Common myeloid progenitor, CD34-positive (primary cell): ENCODE measurements at regions not wholly inside any gene's neighbourhood (a gene's known extent, or its start where the extent isn't known, plus 50 kb on each side); places are given as distances from the start of the nearest gene placed in this dataset.
A peak's percentile ranks its signal among the peaks of the same experiment; 100 is the strongest.

Source experiments
- CTCF ChIA-PET: fragments of 350-600 bp; sonication (Branson Sonifier 250); formaldehyde crosslinking; loops from one replicate; lab custom pipeline; 2021; ENCODE audit warnings: antibody characterized with exemption; lab: Charles Lee
- POLR2A ChIA-PET: fragments of 350-600 bp; sonication (Branson Sonifier 250); formaldehyde crosslinking; loops from one replicate; lab custom pipeline; 2021; ENCODE audit warnings: antibody characterized with exemption; lab: Charles Lee
- DNase-seq, 3 donors: peaks; one replicate each; pipeline versions ENCODE4 v3.0.0 to v3.0.0-alpha.2; 2013
- H3K27ac ChIP-seq, 2 experiments: 1 replicate in 1 of 2; 2 replicates in 1 of 2; pipeline ENCODE4 v1.7.0; 2013; ENCODE audit warnings: inconsistent platforms in 2 of 2, low read length in 2 of 2, mild to moderate bottlenecking in 2 of 2, low read depth in 1 of 2, moderate library complexity in 1 of 2; ENCODE audit not compliant: severe bottlenecking in 2 of 2, insufficient read depth in 1 of 2, poor library complexity in 1 of 2
- H3K27me3 ChIP-seq, 5 experiments: replicated peaks in 2 of 5; 1 replicate in 3 of 5; 2 replicates in 2 of 5; pipeline versions ENCODE4 v1.6.1 to v1.7.0; 2013; ENCODE audit warnings: low read length in 4 of 5, mild to moderate bottlenecking in 2 of 5, moderate library complexity in 2 of 5, inconsistent platforms in 1 of 5; ENCODE audit not compliant: insufficient read depth in 5 of 5, control insufficient read depth in 4 of 5
- H3K36me3 ChIP-seq, 4 experiments: 1 replicate in 2 of 4; 2 replicates in 2 of 4; pipeline versions ENCODE4 v1.6.1 to v1.7.0; 2013; ENCODE audit warnings: low read length in 3 of 4, control low read depth in 1 of 4, mild to moderate bottlenecking in 1 of 4; ENCODE audit not compliant: control insufficient read depth in 4 of 4, insufficient read depth in 4 of 4
- H3K4me1 ChIP-seq, 4 experiments: 1 replicate in 3 of 4; 2 replicates in 1 of 4; pipeline versions ENCODE4 v1.6.1 to v1.7.1; 2013; ENCODE audit warnings: low read length in 3 of 4, mild to moderate bottlenecking in 3 of 4, control low read depth in 1 of 4, inconsistent platforms in 1 of 4, moderate library complexity in 1 of 4; ENCODE audit not compliant: control insufficient read depth in 4 of 4, insufficient read depth in 4 of 4; ENCODE audit errors: control extremely low read depth in 1 of 4
- H3K4me3 ChIP-seq, 7 experiments: 1 replicate in 4 of 7; 2 replicates in 3 of 7; pipeline versions ENCODE4 v1.5.1 to v1.7.0; 2013; ENCODE audit warnings: mild to moderate bottlenecking in 7 of 7, low read length in 6 of 7, moderate library complexity in 6 of 7, inconsistent platforms in 2 of 7, low read depth in 2 of 7, control low read depth in 1 of 7; ENCODE audit not compliant: insufficient read depth in 4 of 7, control insufficient read depth in 1 of 7; ENCODE audit errors: extremely low read depth in 1 of 7
- H3K9me3 ChIP-seq, 5 experiments: 1 replicate in 4 of 5; 2 replicates in 1 of 5; pipeline versions ENCODE4 v1.6.1 to v1.7.1; 2013; ENCODE audit warnings: low read length in 4 of 5, mild to moderate bottlenecking in 2 of 5, inconsistent platforms in 1 of 5, low read depth in 1 of 5, moderate library complexity in 1 of 5; ENCODE audit not compliant: control insufficient read depth in 4 of 5, insufficient read depth in 2 of 5; ENCODE audit errors: control extremely low read depth in 1 of 5
- WGBS: methylation state at CpG from one replicate; pipeline ENCODE4 v1.1.5; 2013; ENCODE audit not compliant: insufficient coverage; 5-methylcytosine and 5-hydroxymethylcytosine counted together

DNA sequence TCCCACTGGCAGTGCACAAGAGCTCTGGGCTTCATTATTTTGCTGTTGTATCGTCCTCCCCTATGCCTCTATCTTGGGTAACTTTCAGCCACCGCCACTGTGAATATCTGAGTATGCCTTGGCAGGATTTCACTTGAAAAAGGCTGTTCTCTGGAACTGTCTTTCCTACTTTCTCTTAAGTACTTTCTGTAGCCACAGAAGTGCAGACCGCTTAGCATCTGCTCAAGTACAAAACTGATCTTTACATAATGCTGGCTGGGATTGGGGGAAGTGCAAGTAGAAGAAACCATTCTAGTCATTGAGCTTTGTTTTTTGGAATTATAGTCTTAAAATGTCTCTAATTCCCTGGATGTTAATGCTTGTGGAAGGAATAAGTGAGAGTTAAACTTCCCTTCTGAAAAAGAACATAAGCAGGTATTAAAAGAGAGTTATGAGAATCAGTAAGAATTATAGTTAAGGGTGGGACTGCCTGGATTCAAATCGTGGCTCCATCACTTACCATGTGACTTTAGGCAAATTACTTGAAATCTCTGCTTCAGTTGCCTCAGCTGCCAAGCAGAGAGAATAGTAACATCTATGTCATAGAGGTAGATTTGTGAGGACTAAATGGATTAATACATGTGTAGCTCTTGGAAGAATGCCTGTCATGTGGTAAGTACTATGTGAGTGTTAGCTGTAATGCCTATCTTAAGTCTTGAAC is 77.5 kb downstream of the MID1IP1 start:
- 55% methylated on average over 3 of the region's 4 CpGs for WGBS
- Histone ChIP-seq H3K4me3 (no peak overlapping the region), H3K9me3 (no peaks in the 10 kb centered on the region), H3K27me3 (no peaks in the 10 kb centered on the region), H3K4me1 (peaks cover 12 to 31% (median 19%) of the 10 kb centered on the region in 4 experiments), H3K36me3 (no peaks in the 10 kb centered on the region), H3K27ac (no peak overlapping the region)
- POLR2A ChIA-PET: no interaction called here
- CTCF ChIA-PET: interaction anchor here (1.3 kb wide), 1 partner anchor 77 kb away, joined by 7 read pairs; the partner anchor contains the start of gene MID1IP1
- peak in 2 of 3 donors; percentile 31 to 43 for DNase-seq

DNA sequence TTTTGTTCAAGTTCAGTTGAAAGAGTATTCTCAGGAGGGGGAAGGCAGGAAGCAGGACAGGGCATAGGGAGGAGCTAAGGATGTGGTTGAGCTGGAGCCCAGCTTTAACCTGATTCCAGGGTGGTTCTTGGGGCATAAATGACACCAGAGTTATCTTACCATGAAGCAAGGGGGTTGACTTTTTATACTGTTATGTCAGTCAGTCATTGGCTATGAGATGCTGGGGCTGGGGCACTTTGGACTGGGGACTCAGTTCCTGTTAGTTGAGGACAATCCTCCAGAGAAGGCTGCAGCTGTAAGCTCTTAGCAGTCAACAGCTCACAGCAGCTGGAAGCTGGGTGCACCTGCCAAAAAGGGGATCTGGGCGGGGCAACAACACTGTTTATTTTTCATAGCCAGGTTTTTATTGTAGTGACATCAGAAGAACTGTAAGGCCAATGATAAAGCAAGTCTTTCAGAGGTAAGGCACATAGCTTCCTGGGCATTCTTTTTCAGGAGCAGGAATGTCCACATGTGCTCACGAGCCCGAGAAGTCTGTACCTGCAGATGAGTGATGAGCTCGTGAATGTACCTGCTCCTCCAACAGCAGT is 78.5 kb downstream of the MID1IP1 start:
- ChIA-PET POLR2A (no interaction called here), CTCF (interaction anchor here (1.0 to 1.3 kb wide), 3 partner anchors 8 to 280 kb away, joined by 3 to 7 read pairs (median 3); partner anchors contain the start of gene MID1IP1)
- DNase-seq: peak; percentile 69 to 96 (median 94)
- Histone ChIP-seq H3K36me3 (no peaks in the 10 kb centered on the region), H3K4me1 (peaks cover 12 to 31% (median 19%) of the 10 kb centered on the region in 4 experiments), H3K9me3 (no peaks in the 10 kb centered on the region), H3K4me3 (peak overlapping the region in 4 of 7 experiments; percentile 10 to 52 (median 39)), H3K27me3 (no peaks in the 10 kb centered on the region), H3K27ac (peak overlapping the region; percentile 43 to 81)
- WGBS: 51% methylated on average over 4 of the region's 4 CpGs

DNA sequence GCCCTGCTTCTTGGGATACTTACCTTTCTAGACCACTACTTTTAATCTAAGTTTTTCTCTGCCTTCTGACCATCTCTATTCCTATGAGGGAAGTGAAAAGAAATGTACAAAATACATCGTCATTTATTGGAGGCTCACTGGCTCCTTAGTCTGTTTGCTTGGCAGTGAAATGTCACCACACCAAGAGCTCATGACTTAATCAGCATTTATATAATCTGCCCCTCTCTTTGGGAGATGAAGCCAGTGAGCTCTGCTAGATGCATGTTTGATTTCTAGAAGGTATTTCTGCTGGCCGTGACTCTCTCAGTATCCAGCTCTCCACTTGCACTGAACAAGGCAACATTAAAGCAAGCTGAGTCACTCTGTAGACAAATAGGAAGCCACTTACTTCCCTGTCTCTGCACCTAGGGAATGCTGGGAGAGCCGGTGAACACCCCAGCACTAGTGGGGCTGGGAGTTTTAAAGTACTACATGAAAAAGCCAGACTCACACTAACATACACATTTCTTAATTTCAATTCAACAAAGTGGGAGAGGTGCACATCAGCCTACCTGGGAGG is 79.1 kb downstream of the MID1IP1 start:
- peak overlapping the region; percentile 43 to 81 for H3K27ac ChIP-seq
- CTCF ChIA-PET: interaction anchor here (1.0 to 1.3 kb wide), 3 partner anchors 9 to 279 kb away, joined by 3 to 7 read pairs (median 3); partner anchors contain the start of gene MID1IP1
- 38% methylated on average over 3 of the region's 3 CpGs for WGBS

DNA sequence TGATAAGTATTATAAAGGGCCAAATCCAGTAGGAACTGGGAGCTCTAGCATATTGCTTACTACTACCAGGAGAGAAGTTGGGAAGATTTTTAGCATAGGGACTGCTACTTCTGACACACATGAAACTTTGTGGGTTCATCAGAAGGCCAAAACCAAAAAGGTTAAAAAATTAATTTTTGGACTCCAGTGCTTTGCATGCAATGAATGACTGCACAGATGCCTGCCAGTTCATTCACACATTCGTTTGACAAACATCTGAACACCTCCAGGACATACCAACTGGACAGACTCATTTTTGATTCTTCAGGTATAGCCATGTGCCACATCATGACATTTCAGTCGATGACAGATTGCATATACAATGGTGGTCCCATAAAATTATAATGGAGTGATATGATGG is 79.8 kb downstream of the MID1IP1 start:
- Histone ChIP-seq H3K4me3 (no peak overlapping the region), H3K9me3 (no peaks in the 10 kb centered on the region), H3K36me3 (no peaks in the 10 kb centered on the region), H3K27ac (no peak overlapping the region), H3K27me3 (no peaks in the 10 kb centered on the region), H3K4me1 (peaks cover 12 to 31% (median 19%) of the 10 kb centered on the region in 4 experiments)
- DNase-seq: no peak
- 69% methylated on average over 2 of the region's 2 CpGs for WGBS
- ChIA-PET POLR2A (interaction anchor here (1.0 kb wide), 1 partner anchor 75 kb away, joined by 3 read pairs; no protein-coding TSS in a partner anchor), CTCF (no interaction called here)

More for the DNA sequence above, 79.1 kb downstream of the MID1IP1 start:
- no peaks in the 10 kb centered on the region for H3K36me3 ChIP-seq
- peak overlapping the region in 5 of 7 experiments; percentile 10 to 52 (median 28) for H3K4me3 ChIP-seq
- peaks cover 12 to 31% (median 19%) of the 10 kb centered on the region in 4 experiments for H3K4me1 ChIP-seq
- no peaks in the 10 kb centered on the region for H3K27me3 ChIP-seq
- H3K9me3 ChIP-seq: no peaks in the 10 kb centered on the region
- POLR2A ChIA-PET: interaction anchor here (1.0 kb wide), 1 partner anchor 75 kb away, joined by 3 read pairs; no protein-coding TSS in a partner anchor
- DNase-seq: peak; percentile 4 to 58 (median 40)

DNA sequence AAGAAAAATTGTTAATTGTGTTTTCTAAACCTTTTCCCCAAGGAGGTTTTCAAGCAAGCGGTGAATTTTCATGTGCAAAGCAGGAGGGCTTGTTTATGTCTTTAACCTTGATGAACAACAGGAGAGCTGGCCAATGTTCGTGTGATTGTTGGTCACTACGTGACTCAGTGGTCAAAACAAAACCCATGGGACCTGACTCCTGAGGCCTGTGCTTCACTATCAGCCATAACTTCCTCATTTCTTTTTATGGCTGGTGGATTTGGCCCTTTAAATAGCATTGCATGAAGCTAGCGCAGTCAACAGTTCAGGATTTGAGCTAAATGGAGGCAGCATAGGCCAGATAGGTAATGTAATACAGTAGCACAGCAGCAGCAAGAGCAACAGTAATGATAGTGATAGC is 80.5 kb downstream of the MID1IP1 start:
- ChIA-PET CTCF (interaction anchor here (1.6 kb wide), 1 partner anchor 18 kb away, joined by 4 read pairs; no protein-coding TSS in a partner anchor), POLR2A (no interaction called here)
- no peak overlapping the region for H3K4me3 ChIP-seq
- H3K9me3 ChIP-seq: no peaks in the 10 kb centered on the region
- no peak overlapping the region for H3K27ac ChIP-seq
- H3K36me3 ChIP-seq: no peaks in the 10 kb centered on the region
- peak in 2 of 3 donors; percentile 11 to 26 for DNase-seq
- peaks cover 12 to 31% (median 19%) of the 10 kb centered on the region in 4 experiments for H3K4me1 ChIP-seq
- no peaks in the 10 kb centered on the region for H3K27me3 ChIP-seq
- 75% methylated on average over 4 of the region's 4 CpGs for WGBS

DNA sequence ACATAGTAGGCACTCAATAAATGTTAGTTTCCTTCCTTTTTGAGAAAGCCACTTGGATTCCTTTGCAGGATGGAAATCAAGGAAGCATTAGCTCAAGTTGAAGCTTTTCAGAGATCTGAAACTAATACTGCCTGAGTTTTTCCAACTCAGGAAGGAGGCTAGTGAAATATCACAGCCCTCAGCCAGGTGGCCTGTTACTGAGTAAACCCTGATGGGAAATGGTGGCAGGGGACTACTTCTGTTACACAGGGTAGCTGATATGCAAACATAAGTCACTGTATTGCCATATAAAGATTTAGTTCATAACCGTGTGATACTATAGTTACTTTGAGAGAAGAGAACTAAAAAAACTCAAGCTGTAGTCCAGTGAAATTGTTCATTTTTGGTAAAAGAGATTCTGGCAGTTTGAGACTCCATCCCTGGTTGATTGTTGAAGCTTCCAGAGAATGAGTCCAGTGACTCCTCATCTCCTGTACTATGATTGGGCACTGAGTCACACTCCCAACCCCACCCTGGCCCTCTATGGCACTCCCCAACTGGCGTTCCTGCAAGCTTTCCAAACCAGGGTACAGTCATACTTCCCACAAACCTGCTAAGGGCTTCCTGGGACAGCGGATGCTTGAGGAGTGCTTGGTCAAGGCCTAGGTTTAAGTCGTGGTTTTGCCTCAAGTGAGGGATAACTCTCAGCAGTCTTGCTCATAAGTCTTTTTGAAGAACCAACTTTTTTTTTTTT is 81.8 kb downstream of the MID1IP1 start:
- H3K27ac ChIP-seq: no peak overlapping the region

More for the DNA sequence above, 81.8 kb downstream of the MID1IP1 start:
- H3K4me1 ChIP-seq: peaks cover 12 to 31% (median 19%) of the 10 kb centered on the region in 4 experiments
- no peak overlapping the region for H3K4me3 ChIP-seq
- DNase-seq: peak in 2 of 3 donors; percentile 11 to 14
- H3K9me3 ChIP-seq: no peaks in the 10 kb centered on the region
- no peaks in the 10 kb centered on the region for H3K36me3 ChIP-seq
- no peaks in the 10 kb centered on the region for H3K27me3 ChIP-seq
- WGBS: 76% methylated on average over 4 of the region's 4 CpGs
- ChIA-PET POLR2A (interaction anchor here (0.6 kb wide), 1 partner anchor 333 kb away, joined by 3 read pairs; no protein-coding TSS in a partner anchor), CTCF (interaction anchor here (1.6 kb wide), 1 partner anchor 16 kb away, joined by 4 read pairs; no protein-coding TSS in a partner anchor)
